Osteoblast (primary cell): ENCODE measurements at regions not wholly inside any gene's neighbourhood (a gene's known extent, or its start where the extent isn't known, plus 50 kb on each side); places are given as distances from the start of the nearest gene placed in this dataset.

Source experiments
- DNase-seq: peaks from one replicate; pipeline ENCODE4 v3.0.0; 2011; ENCODE audit warnings: low spot score, mixed read lengths; ENCODE audit not compliant: insufficient read length; ENCODE audit errors: missing footprints
- H2AFZ ChIP-seq: 2 replicates; pipeline ENCODE4 v1.6.0; 2011; ENCODE audit warnings: mild to moderate bottlenecking, low read length
- H3K27ac ChIP-seq: 2 replicates; pipeline ENCODE4 v1.5.1; 2011; ENCODE audit warnings: mild to moderate bottlenecking, low read depth, low read length, moderate library complexity
- H3K27me3 ChIP-seq: 2 replicates; pipeline ENCODE4 v1.6.0; 2012; ENCODE audit warnings: mild to moderate bottlenecking, control low read depth, inconsistent platforms, low read length, moderate library complexity; ENCODE audit not compliant: insufficient read depth
- H3K36me3 ChIP-seq: 2 replicates; pipeline ENCODE4 v1.5.1; 2011; ENCODE audit warnings: mild to moderate bottlenecking, low read length, control low read depth, moderate library complexity; ENCODE audit not compliant: insufficient read depth
- H3K4me1 ChIP-seq: 2 replicates; pipeline ENCODE4 v1.5.1; 2011; ENCODE audit warnings: mild to moderate bottlenecking, low read length, control low read depth, moderate library complexity; ENCODE audit not compliant: insufficient read depth
- H3K4me2 ChIP-seq: 2 replicates; pipeline ENCODE4 v1.6.0; 2011; ENCODE audit warnings: mild to moderate bottlenecking, low read length; ENCODE audit not compliant: insufficient read depth
- H3K4me3 ChIP-seq: fragments of 200-600 bp; sonication (generic); 3 replicates; pipeline ENCODE4 v1.5.1; 2012; ENCODE audit warnings: mild to moderate bottlenecking, low read length, inconsistent platforms; ENCODE audit not compliant: insufficient read depth
- H3K79me2 ChIP-seq: 2 replicates; pipeline ENCODE4 v1.6.0; 2012; ENCODE audit warnings: mild to moderate bottlenecking, low read length, control low read depth, inconsistent platforms; ENCODE audit not compliant: insufficient read depth
- H3K9me3 ChIP-seq: 2 replicates; pipeline ENCODE4 v1.5.1; 2011; ENCODE audit warnings: low read depth, low read length, control low read depth
- H4K20me1 ChIP-seq: 2 replicates; pipeline ENCODE4 v1.6.0; 2012; ENCODE audit warnings: mild to moderate bottlenecking, low read length, control low read depth; ENCODE audit not compliant: insufficient read depth
- TF ChIP-seq, protein P1 (sequence below): IDR thresholded peaks from 2 replicates; pipeline ENCODE4 v1.5.1; 2011; ENCODE audit warnings: mild to moderate bottlenecking, low read depth, low read length, moderate library complexity; ENCODE audit errors: extremely low read depth

GRCh38 chr5:2011481-2012411 is 129.0 kb upstream of the IRX4 start:
- TF ChIP-seq, protein P1, sequence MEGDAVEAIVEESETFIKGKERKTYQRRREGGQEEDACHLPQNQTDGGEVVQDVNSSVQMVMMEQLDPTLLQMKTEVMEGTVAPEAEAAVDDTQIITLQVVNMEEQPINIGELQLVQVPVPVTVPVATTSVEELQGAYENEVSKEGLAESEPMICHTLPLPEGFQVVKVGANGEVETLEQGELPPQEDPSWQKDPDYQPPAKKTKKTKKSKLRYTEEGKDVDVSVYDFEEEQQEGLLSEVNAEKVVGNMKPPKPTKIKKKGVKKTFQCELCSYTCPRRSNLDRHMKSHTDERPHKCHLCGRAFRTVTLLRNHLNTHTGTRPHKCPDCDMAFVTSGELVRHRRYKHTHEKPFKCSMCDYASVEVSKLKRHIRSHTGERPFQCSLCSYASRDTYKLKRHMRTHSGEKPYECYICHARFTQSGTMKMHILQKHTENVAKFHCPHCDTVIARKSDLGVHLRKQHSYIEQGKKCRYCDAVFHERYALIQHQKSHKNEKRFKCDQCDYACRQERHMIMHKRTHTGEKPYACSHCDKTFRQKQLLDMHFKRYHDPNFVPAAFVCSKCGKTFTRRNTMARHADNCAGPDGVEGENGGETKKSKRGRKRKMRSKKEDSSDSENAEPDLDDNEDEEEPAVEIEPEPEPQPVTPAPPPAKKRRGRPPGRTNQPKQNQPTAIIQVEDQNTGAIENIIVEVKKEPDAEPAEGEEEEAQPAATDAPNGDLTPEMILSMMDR: no peak
- no peaks in the 10 kb centered on the region for H3K79me2 ChIP-seq
- H4K20me1 ChIP-seq: no peaks in the 10 kb centered on the region
- H2AFZ ChIP-seq: no peak overlapping the region
- no peaks in the 10 kb centered on the region for H3K27me3 ChIP-seq
- no peak overlapping the region for H3K4me2 ChIP-seq
- no peaks in the 10 kb centered on the region for H3K9me3 ChIP-seq
- H3K27ac ChIP-seq: no peak overlapping the region
- no peak overlapping the region for H3K4me3 ChIP-seq
- DNase-seq: no peak
- H3K36me3 ChIP-seq: no peaks in the 10 kb centered on the region
- H3K4me1 ChIP-seq: no peaks in the 10 kb centered on the region

DNA sequence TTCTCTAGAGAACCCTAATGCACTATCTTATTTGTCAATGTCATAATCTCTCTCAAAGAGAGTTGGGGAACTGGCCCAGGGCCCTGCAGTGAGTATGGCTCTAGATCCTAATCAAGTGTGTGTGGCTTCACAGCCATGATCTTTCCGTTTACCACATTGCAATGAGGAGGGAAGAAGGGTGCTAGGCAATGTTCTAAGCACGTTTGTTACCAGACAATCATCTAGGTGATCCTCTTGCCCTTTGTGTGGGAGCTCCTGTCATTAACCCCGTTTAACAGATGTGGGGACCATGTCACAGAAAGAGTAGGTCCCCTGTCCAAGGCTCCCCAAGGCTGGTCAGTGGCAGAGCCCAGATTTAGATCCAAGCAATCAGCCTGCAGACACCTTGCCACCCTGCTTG is 128.2 kb upstream of the IRX4 start:
- no peaks in the 10 kb centered on the region for H3K79me2 ChIP-seq
- no peaks in the 10 kb centered on the region for H3K27me3 ChIP-seq
- no peaks in the 10 kb centered on the region for H4K20me1 ChIP-seq
- no peak overlapping the region for H3K27ac ChIP-seq
- TF ChIP-seq, protein P1: no peak
- H3K9me3 ChIP-seq: no peaks in the 10 kb centered on the region
- DNase-seq: no peak
- no peak overlapping the region for H3K4me3 ChIP-seq
- no peak overlapping the region for H3K4me2 ChIP-seq
- H2AFZ ChIP-seq: no peak overlapping the region
- H3K36me3 ChIP-seq: no peaks in the 10 kb centered on the region
- no peaks in the 10 kb centered on the region for H3K4me1 ChIP-seq

DNA sequence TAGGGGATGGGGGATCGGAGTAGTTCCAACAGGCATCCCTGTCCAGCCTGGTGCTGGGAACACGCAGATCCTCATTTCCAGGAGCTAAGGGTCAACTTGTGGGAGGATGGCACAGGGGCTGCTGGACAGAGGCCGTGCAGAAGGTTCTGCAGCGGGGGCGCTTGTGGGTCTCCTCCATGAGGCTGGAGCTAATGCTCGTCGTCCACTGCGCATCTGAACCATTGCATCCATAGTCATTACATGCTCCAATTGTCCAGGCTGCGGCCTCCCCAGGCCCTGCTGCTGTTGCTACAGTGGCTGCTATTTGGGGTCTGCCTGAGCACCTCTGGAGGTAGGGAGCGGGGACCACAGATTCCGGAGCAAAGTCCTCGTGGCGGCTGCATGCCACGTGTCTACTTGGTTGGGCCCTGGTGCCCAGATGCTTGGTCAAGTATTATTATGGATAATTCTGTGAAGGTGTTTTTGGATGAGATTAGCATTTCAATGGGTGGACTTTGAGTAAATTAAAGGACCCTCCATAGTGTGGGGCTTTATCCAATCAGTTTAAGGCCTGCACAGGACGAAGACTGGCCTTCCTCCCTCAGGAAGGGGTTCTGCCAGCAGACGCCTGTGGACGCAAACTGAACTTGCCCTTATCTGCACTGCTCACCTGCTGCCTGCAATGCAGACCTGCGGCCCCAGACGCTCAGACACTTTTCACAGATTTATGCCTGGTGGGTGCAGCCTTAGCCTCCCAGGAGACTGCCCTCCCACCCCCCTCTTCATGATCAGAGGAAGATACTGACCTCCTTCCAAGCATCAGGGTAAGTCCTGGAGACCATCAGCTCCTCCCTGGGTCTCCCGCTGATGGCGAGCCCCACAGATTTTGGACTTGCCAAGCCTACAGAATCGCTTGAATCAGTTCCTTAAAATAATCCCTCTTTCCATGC is 127.5 kb upstream of the IRX4 start:
- Histone ChIP-seq H3K27me3 (no peaks in the 10 kb centered on the region), H3K9me3 (no peaks in the 10 kb centered on the region), H3K79me2 (no peaks in the 10 kb centered on the region), H3K27ac (no peak overlapping the region), H2AFZ (no peak overlapping the region), H3K4me1 (no peaks in the 10 kb centered on the region), H3K4me2 (no peak overlapping the region), H3K36me3 (no peaks in the 10 kb centered on the region), H3K4me3 (no peak overlapping the region), H4K20me1 (no peaks in the 10 kb centered on the region)
- TF ChIP-seq, protein P1: no peak
- DNase-seq: no peak
